ENCODE measurements at regions not wholly inside any gene's neighbourhood (a gene's known extent, or its start where the extent isn't known, plus 50 kb on each side); places are given as distances from the start of the nearest gene placed in this dataset.
"Not testable (repeated sequence)": the region's sequence is repeated elsewhere in the genome, so short reads cannot be mapped to it uniquely, and the experiment has no call there.

GRCh38 chr14:23887536-23887935 is 66.0 kb upstream of the DHRS4 start:
- Histone ChIP-seq H3K4me2 (ENCODE audit: low read length) (no peak overlapping the region), H3K79me2 (ENCODE audit: low read length) (no peaks in the 10 kb centered on the region), H3F3A (ENCODE audit: low read length, unreplicated experiment) (no peaks in the 10 kb centered on the region), H3K27me3 (ENCODE audit: low read length) (peaks cover 35% of the 10 kb centered on the region), H3K9ac (ENCODE audit: low read length) (no peak overlapping the region), H3K36me3 (ENCODE audit: low read depth, low read length) (no peaks in the 10 kb centered on the region), H3K27ac (ENCODE audit: low read length) (no peak overlapping the region), H4K20me1 (ENCODE audit: low read length) (no peaks in the 10 kb centered on the region), H3K4me3 (ENCODE audit: low read length) (no peak overlapping the region), H2AFZ (ENCODE audit: low read length) (no peak overlapping the region), H3K4me1 (ENCODE audit: insufficient read depth, low read length) (no peaks in the 10 kb centered on the region), H3K9me3 (ENCODE audit: low read length) (no peaks in the 10 kb centered on the region), H3K9me2 (replicated peaks; ENCODE audit: low read length) (no peaks in the 10 kb centered on the region)
- ChIA-PET CTCF (no interaction called here), POLR2A (ENCODE audit: unreplicated experiment) (no interaction called here)
- DNase-seq: no peak
- BruUV-seq (replicated peaks): no TSS peak
- intact Hi-C loops (cut with micrococcal nuclease): no loop called here
- no peak for ATAC-seq
- TF ChIP-seq EZH2phosphoT487 (IDR thresholded peaks at IDR 0.05; ENCODE audit: borderline replicate concordance, low read length) (no peak), CTCF (conservative IDR thresholded peaks at IDR 0.05; ENCODE audit: low read depth, low read length) (no peak), EZH2 (IDR thresholded peaks at IDR 0.05; ENCODE audit: low read length, unreplicated experiment) (no peak)

DNA sequence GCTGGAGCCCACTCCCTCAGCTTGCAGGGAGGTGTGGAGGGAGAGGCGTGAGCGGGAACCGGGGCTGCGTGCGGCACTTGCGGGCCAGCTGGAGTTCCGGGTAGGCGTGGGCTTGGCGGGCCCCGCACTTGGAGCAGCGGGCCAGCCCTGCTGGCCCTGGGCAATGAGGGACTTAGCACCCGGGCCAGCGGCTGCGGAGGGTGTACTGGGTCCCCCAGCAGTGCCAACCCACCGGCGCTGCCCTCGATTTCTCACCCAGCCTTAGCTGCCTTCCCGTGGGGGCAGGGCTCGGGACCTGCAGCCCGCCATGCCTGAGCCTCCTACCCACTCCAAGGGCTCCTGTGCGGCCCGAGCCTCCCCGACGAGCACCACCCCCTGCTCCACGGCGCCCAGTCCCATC is 61.9 kb upstream of the DHRS4 start:
- CTCF ChIA-PET: not testable (repeated sequence)

GRCh38 chr14:23892289-23892688 is 61.3 kb upstream of the DHRS4 start:
- H3K79me2 ChIP-seq (ENCODE audit: low read length); H3K9me3 ChIP-seq (ENCODE audit: low read length); H3F3A ChIP-seq (ENCODE audit: low read length, unreplicated experiment); H3K4me2 ChIP-seq (ENCODE audit: low read length); H3K27ac ChIP-seq (ENCODE audit: low read length); ATAC-seq; CTCF ChIA-PET; H3K4me1 ChIP-seq (ENCODE audit: insufficient read depth, low read length); POLR2A ChIA-PET (ENCODE audit: unreplicated experiment); H4K20me1 ChIP-seq (ENCODE audit: low read length); H3K36me3 ChIP-seq (ENCODE audit: low read depth, low read length); H3K9ac ChIP-seq (ENCODE audit: low read length); H2AFZ ChIP-seq (ENCODE audit: low read length); H3K4me3 ChIP-seq (ENCODE audit: low read length); BruUV-seq (replicated peaks); intact Hi-C loops (cut with micrococcal nuclease); H3K9me2 ChIP-seq (replicated peaks; ENCODE audit: low read length); DNase-seq: not testable (repeated sequence)
- H3K27me3 ChIP-seq (ENCODE audit: low read length): peaks cover 16% of the 10 kb centered on the region; the same call in 1 of the 2 replicates

More for the DNA sequence above, 61.9 kb upstream of the DHRS4 start:
- H3K27ac ChIP-seq (ENCODE audit: low read length); H3K79me2 ChIP-seq (ENCODE audit: low read length); H3K9ac ChIP-seq (ENCODE audit: low read length); H3K4me3 ChIP-seq (ENCODE audit: low read length); H4K20me1 ChIP-seq (ENCODE audit: low read length); intact Hi-C loops (cut with micrococcal nuclease); BruUV-seq (replicated peaks); H3K9me3 ChIP-seq (ENCODE audit: low read length); H3K36me3 ChIP-seq (ENCODE audit: low read depth, low read length); POLR2A ChIA-PET (ENCODE audit: unreplicated experiment); H3K9me2 ChIP-seq (replicated peaks; ENCODE audit: low read length); H2AFZ ChIP-seq (ENCODE audit: low read length); H3F3A ChIP-seq (ENCODE audit: low read length, unreplicated experiment); H3K4me2 ChIP-seq (ENCODE audit: low read length); ATAC-seq; H3K4me1 ChIP-seq (ENCODE audit: insufficient read depth, low read length); DNase-seq: not testable (repeated sequence)
- H3K27me3 ChIP-seq (ENCODE audit: low read length): peaks cover 16% of the 10 kb centered on the region; the same call in 1 of the 2 replicates

GRCh38 chr14:23894362-23895052 is 59.1 kb upstream of the DHRS4 start:
- Histone ChIP-seq H4K20me1 (ENCODE audit: low read length) (no peaks in the 10 kb centered on the region), H2AFZ (ENCODE audit: low read length) (no peak overlapping the region), H3F3A (ENCODE audit: low read length, unreplicated experiment) (no peaks in the 10 kb centered on the region), H3K27ac (ENCODE audit: low read length) (no peak overlapping the region), H3K9ac (ENCODE audit: low read length) (no peak overlapping the region), H3K79me2 (ENCODE audit: low read length) (no peaks in the 10 kb centered on the region), H3K4me1 (ENCODE audit: insufficient read depth, low read length) (no peaks in the 10 kb centered on the region), H3K4me3 (ENCODE audit: low read length) (no peak overlapping the region), H3K9me2 (replicated peaks; ENCODE audit: low read length) (no peaks in the 10 kb centered on the region), H3K36me3 (ENCODE audit: low read depth, low read length) (no peaks in the 10 kb centered on the region), H3K27me3 (ENCODE audit: low read length) (peaks cover 8% of the 10 kb centered on the region; the same call in 1 of the 2 replicates), H3K4me2 (ENCODE audit: low read length) (no peak overlapping the region), H3K9me3 (ENCODE audit: low read length) (no peaks in the 10 kb centered on the region)
- ATAC-seq (no peak), DNase-seq (no peak)
- POLR2A ChIA-PET (ENCODE audit: unreplicated experiment): no interaction called here
- CTCF ChIA-PET: no interaction called here
- no TSS peak for BruUV-seq (replicated peaks)
- TF ChIP-seq EZH2phosphoT487 (IDR thresholded peaks at IDR 0.05; ENCODE audit: borderline replicate concordance, low read length) (no peak), EZH2 (IDR thresholded peaks at IDR 0.05; ENCODE audit: low read length, unreplicated experiment) (no peak), CTCF (conservative IDR thresholded peaks at IDR 0.05; ENCODE audit: low read depth, low read length) (no peak)
- intact Hi-C loops (cut with micrococcal nuclease): no loop called here

Measured in PC-3 (cell line).